Panc1 (cell line): ENCODE measurements at regions not wholly inside any gene's neighbourhood (a gene's known extent, or its start where the extent isn't known, plus 50 kb on each side); places are given as distances from the start of the nearest gene placed in this dataset.
"Not testable (repeated sequence)": the region's sequence is repeated elsewhere in the genome, so short reads cannot be mapped to it uniquely, and the experiment has no call there.

Experiments used
- SIN3A ChIP-seq: IDR thresholded peaks from 2 replicates; pipeline ENCODE4 v1.6.1; 2012; ENCODE audit warnings: low read depth, mild to moderate bottlenecking, low read length, moderate library complexity, borderline replicate concordance; ENCODE audit not compliant: insufficient read depth
- TF ChIP-seq, protein P1 (sequence below): fragments of 450-650 bp; IDR thresholded peaks from 2 replicates; pipeline ENCODE4 v1.5.1; 2017; ENCODE audit warnings: mild to moderate bottlenecking

DNA sequence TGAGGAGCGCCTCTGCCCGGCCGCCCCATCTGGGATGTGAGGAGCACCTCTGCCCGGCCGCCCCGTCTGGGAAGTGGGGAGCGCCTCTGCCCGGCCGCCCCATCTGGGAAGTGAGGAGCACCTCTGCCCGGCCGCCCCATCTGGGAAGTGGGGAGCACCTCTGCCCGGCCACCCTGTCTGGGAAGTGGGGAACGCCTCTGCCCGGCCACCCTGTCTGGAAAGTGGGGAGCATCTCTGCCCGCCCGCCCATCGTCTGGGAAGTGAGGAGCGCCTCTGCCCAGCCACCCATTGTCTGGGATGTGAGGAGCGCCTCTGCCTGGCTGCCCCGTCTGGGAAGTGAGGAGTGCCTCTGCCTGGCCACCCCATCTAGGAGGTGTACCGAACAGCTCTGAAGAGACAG lies 788.1 kb downstream of the PLA2G4A start:
- not testable (repeated sequence) for TF ChIP-seq SIN3A
- TF ChIP-seq, protein P1, sequence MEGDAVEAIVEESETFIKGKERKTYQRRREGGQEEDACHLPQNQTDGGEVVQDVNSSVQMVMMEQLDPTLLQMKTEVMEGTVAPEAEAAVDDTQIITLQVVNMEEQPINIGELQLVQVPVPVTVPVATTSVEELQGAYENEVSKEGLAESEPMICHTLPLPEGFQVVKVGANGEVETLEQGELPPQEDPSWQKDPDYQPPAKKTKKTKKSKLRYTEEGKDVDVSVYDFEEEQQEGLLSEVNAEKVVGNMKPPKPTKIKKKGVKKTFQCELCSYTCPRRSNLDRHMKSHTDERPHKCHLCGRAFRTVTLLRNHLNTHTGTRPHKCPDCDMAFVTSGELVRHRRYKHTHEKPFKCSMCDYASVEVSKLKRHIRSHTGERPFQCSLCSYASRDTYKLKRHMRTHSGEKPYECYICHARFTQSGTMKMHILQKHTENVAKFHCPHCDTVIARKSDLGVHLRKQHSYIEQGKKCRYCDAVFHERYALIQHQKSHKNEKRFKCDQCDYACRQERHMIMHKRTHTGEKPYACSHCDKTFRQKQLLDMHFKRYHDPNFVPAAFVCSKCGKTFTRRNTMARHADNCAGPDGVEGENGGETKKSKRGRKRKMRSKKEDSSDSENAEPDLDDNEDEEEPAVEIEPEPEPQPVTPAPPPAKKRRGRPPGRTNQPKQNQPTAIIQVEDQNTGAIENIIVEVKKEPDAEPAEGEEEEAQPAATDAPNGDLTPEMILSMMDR: not testable (repeated sequence)
